ENCODE measurements at regions not wholly inside any gene's neighbourhood (a gene's known extent, or its start where the extent isn't known, plus 50 kb on each side); places are given as distances from the start of the nearest gene placed in this dataset.

- DNase-seq (ENCODE audit: insufficient read length) (no peak), FAIRE-seq (no peak)
- TF ChIP-seq TAF1 (IDR thresholded peaks at IDR 0.05; ENCODE audit: borderline replicate concordance, low read depth, low read length): no peak
- no peak for TF ChIP-seq POLR2AphosphoS5 (IDR thresholded peaks at IDR 0.05; ENCODE audit: low read depth, low read length)
- TF ChIP-seq POLR2A (IDR thresholded peaks at IDR 0.05; ENCODE audit: low read depth, low read length): no peak
Observed at GRCh38 chr5:101611039-101611438, 685.0 kb downstream of the SLCO4C1 start.

- no peak for FAIRE-seq
- DNase-seq (ENCODE audit: insufficient read length): no peak
- TF ChIP-seq POLR2A (IDR thresholded peaks at IDR 0.05; ENCODE audit: low read depth, low read length) (no peak), TAF1 (IDR thresholded peaks at IDR 0.05; ENCODE audit: borderline replicate concordance, low read depth, low read length) (no peak), POLR2AphosphoS5 (IDR thresholded peaks at IDR 0.05; ENCODE audit: low read depth, low read length) (no peak)
Observed at GRCh38 chr5:101608322-101608721, 687.8 kb downstream of the SLCO4C1 start.

GRCh38 chr5:101605700-101606099 lies 690.4 kb downstream of the SLCO4C1 start:
- FAIRE-seq (no peak), DNase-seq (ENCODE audit: insufficient read length) (no peak)
- no peak for TF ChIP-seq TAF1 (IDR thresholded peaks at IDR 0.05; ENCODE audit: borderline replicate concordance, low read depth, low read length)
- TF ChIP-seq POLR2AphosphoS5 (IDR thresholded peaks at IDR 0.05; ENCODE audit: low read depth, low read length): no peak
- no peak for TF ChIP-seq POLR2A (IDR thresholded peaks at IDR 0.05; ENCODE audit: low read depth, low read length)

DNA sequence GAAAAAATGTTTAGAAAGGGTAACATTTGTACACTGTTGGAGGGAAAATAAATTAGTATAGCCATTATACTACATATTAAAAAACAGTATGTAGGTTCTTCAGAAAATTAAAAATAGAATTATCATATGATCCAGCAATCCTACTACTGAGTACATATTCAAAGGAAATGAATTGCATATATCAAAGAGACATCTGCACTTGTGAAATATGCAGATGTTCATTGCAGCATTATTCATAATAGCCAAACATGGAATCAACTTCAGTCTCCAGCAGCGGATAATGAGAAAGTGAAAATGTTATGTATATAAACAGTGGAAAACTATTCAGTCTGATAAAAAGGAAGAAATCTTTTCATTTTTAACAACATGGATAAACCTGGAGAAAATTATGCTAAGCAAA lies 695.5 kb downstream of the SLCO4C1 start:
- no peak for TF ChIP-seq POLR2AphosphoS5 (IDR thresholded peaks at IDR 0.05; ENCODE audit: low read depth, low read length)
- no peak for TF ChIP-seq TAF1 (IDR thresholded peaks at IDR 0.05; ENCODE audit: borderline replicate concordance, low read depth, low read length)
- no peak for TF ChIP-seq POLR2A (IDR thresholded peaks at IDR 0.05; ENCODE audit: low read depth, low read length)
- no peak for DNase-seq (ENCODE audit: insufficient read length)
- FAIRE-seq: no peak

GRCh38 chr5:101590384-101590783 lies 687.3 kb upstream of the ST8SIA4 start:
- FAIRE-seq (no peak), DNase-seq (ENCODE audit: insufficient read length) (no peak)
- TF ChIP-seq POLR2AphosphoS5 (IDR thresholded peaks at IDR 0.05; ENCODE audit: low read depth, low read length) (no peak), TAF1 (IDR thresholded peaks at IDR 0.05; ENCODE audit: borderline replicate concordance, low read depth, low read length) (no peak), POLR2A (IDR thresholded peaks at IDR 0.05; ENCODE audit: low read depth, low read length) (no peak)

- FAIRE-seq: no peak
- TF ChIP-seq TAF1 (IDR thresholded peaks at IDR 0.05; ENCODE audit: borderline replicate concordance, low read depth, low read length) (no peak), POLR2A (IDR thresholded peaks at IDR 0.05; ENCODE audit: low read depth, low read length) (no peak), POLR2AphosphoS5 (IDR thresholded peaks at IDR 0.05; ENCODE audit: low read depth, low read length) (no peak)
- no peak for DNase-seq (ENCODE audit: insufficient read length)
Observed at GRCh38 chr5:101585366-101585765, 682.3 kb upstream of the ST8SIA4 start.

DNA sequence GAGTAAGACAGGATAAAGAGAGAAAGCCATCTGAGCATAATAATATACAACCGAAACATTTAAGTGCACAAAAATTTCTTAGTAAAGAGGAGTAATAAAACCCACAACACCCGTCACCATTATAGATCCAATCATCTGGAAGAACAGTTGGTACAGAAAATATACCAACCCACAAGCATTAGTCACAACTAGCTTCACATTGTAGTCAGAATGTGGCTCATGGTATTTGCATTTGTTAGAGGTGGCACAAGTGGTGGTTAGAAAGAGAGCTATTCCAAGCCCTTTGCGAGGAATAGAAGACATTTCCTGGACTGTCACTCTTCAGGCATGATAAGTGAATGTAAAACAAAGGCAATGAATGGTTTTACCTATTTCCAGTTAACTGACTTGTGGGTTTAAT lies 677.5 kb upstream of the ST8SIA4 start:
- FAIRE-seq (no peak), DNase-seq (ENCODE audit: insufficient read length) (no peak)
- TF ChIP-seq POLR2A (IDR thresholded peaks at IDR 0.05; ENCODE audit: low read depth, low read length) (no peak), TAF1 (IDR thresholded peaks at IDR 0.05; ENCODE audit: borderline replicate concordance, low read depth, low read length) (no peak), POLR2AphosphoS5 (IDR thresholded peaks at IDR 0.05; ENCODE audit: low read depth, low read length) (no peak)

GRCh38 chr5:101574017-101574416 lies 670.9 kb upstream of the ST8SIA4 start:
- FAIRE-seq (no peak), DNase-seq (ENCODE audit: insufficient read length) (no peak)
- TF ChIP-seq TAF1 (IDR thresholded peaks at IDR 0.05; ENCODE audit: borderline replicate concordance, low read depth, low read length): no peak
- TF ChIP-seq POLR2AphosphoS5 (IDR thresholded peaks at IDR 0.05; ENCODE audit: low read depth, low read length): no peak
- no peak for TF ChIP-seq POLR2A (IDR thresholded peaks at IDR 0.05; ENCODE audit: low read depth, low read length)

DNA sequence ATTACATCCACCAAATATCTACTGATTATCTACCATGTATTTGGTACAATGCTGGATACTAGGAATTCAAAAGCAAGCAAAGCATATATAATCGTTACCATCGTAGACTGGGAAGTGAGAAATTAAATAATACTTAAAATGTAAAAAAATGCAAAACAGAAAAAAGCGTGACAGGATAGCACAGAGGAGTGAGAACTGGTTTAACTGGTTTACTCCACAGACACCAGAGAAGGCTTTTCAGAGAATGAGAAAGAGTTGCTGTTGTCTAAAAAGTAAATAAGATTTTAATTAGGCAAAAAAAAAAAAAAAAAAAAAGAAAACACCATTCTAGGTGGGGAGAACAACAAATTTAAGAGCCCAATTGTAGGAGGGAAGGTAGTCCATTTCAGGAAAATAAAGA lies 657.9 kb upstream of the ST8SIA4 start:
- FAIRE-seq (no peak), DNase-seq (ENCODE audit: insufficient read length) (no peak)
- TF ChIP-seq POLR2AphosphoS5 (IDR thresholded peaks at IDR 0.05; ENCODE audit: low read depth, low read length) (no peak), TAF1 (IDR thresholded peaks at IDR 0.05; ENCODE audit: borderline replicate concordance, low read depth, low read length) (no peak), POLR2A (IDR thresholded peaks at IDR 0.05; ENCODE audit: low read depth, low read length) (no peak)

- FAIRE-seq (no peak), DNase-seq (ENCODE audit: insufficient read length) (no peak)
- TF ChIP-seq TAF1 (IDR thresholded peaks at IDR 0.05; ENCODE audit: borderline replicate concordance, low read depth, low read length) (no peak), POLR2A (IDR thresholded peaks at IDR 0.05; ENCODE audit: low read depth, low read length) (no peak), POLR2AphosphoS5 (IDR thresholded peaks at IDR 0.05; ENCODE audit: low read depth, low read length) (no peak)
Observed at GRCh38 chr5:101543780-101544179, 640.7 kb upstream of the ST8SIA4 start.

- TF ChIP-seq POLR2A (IDR thresholded peaks at IDR 0.05; ENCODE audit: low read depth, low read length): no peak
- TF ChIP-seq TAF1 (IDR thresholded peaks at IDR 0.05; ENCODE audit: borderline replicate concordance, low read depth, low read length): no peak
- TF ChIP-seq POLR2AphosphoS5 (IDR thresholded peaks at IDR 0.05; ENCODE audit: low read depth, low read length): no peak
- FAIRE-seq (no peak), DNase-seq (ENCODE audit: insufficient read length) (no peak)
Observed at GRCh38 chr5:101539315-101539714, 636.2 kb upstream of the ST8SIA4 start.

GRCh38 chr5:101535626-101536025 lies 632.5 kb upstream of the ST8SIA4 start:
- FAIRE-seq (no peak), DNase-seq (ENCODE audit: insufficient read length) (no peak)
- TF ChIP-seq POLR2AphosphoS5 (IDR thresholded peaks at IDR 0.05; ENCODE audit: low read depth, low read length) (no peak), POLR2A (IDR thresholded peaks at IDR 0.05; ENCODE audit: low read depth, low read length) (no peak), TAF1 (IDR thresholded peaks at IDR 0.05; ENCODE audit: borderline replicate concordance, low read depth, low read length) (no peak)
